K562 (cell line): ENCODE measurements at regions not wholly inside any gene's neighbourhood (a gene's known extent, or its start where the extent isn't known, plus 50 kb on each side); places are given as distances from the start of the nearest gene placed in this dataset.

Experiments used
- ATAC-seq: fragments of 200-7000 bp; cut with Tn5 transposase; 3 replicates; pipeline ENCODE4 v1.9.1; 2020; ENCODE audit warnings: moderate library complexity
- BruUV-seq: library from RNA; stranded (reverse); fragments of 400-500 nt; replicated peaks from 2 replicates; lab custom pipeline; 2021; lab: Mats Ljungman, UMichigan
- CTCF ChIA-PET: fragments of 300-600 bp; formaldehyde crosslinking; extraction: SDS; loops from one replicate; lab custom pipeline; 2021; ENCODE audit warnings: low intra/inter-chr PET ratio; lab: Yijun Ruan, JAX
- POLR2A ChIA-PET: fragments of 300-600, 350-650 bp; sonication (Branson Sonifier 250); formaldehyde crosslinking; extraction: SDS; loops from one replicate; lab custom pipeline; 2021; ENCODE audit warnings: antibody characterized with exemption, inconsistent platforms; lab: Yijun Ruan, JAX
- DNase-seq, 4 experiments: peaks; one replicate each; pipeline versions ENCODE4 v3.0.0 to v3.0.0-alpha.2; 2011 to 2018; ENCODE audit warnings: low spot score in 3 of 4, mixed read lengths in 3 of 4; ENCODE audit errors: extremely low read depth in 1 of 4
- FAIRE-seq: peaks from 2 replicates; lab custom pipeline; 2011; peaks lifted over from hg19 to GRCh38; lab: Jason Lieb, UNC
- H2AFZ ChIP-seq: 2 replicates; pipeline ENCODE4 v1.6.0; 2011; ENCODE audit warnings: low read depth, low read length, control low read depth, inconsistent platforms
- H3K27ac ChIP-seq: fragments of 200-600 bp; 3 replicates; pipeline ENCODE4 v1.8.0; 2011; ENCODE audit warnings: low read depth, mild to moderate bottlenecking, control low read depth, inconsistent platforms, low read length, moderate library complexity, mixed read lengths; ENCODE audit errors: extremely low read depth
- H3K27me3 ChIP-seq, 2 experiments: fragments of 300-600 bp in 1 of 2; 2 replicates in 1 of 2; 3 replicates in 1 of 2; pipeline versions ENCODE4 v1.6.0 to v1.8.0; 2011; ENCODE audit warnings: inconsistent platforms in 2 of 2, low read length in 2 of 2, mild to moderate bottlenecking in 1 of 2, mixed read lengths in 1 of 2, moderate library complexity in 1 of 2; ENCODE audit not compliant: control insufficient read depth in 2 of 2, insufficient read depth in 2 of 2
- H3K36me3 ChIP-seq: fragments of 300-600 bp; 3 replicates; pipeline ENCODE4 v1.8.0; 2011; ENCODE audit warnings: mild to moderate bottlenecking, low read length, inconsistent platforms; ENCODE audit not compliant: control insufficient read depth, insufficient read depth
- H3K4me1 ChIP-seq, 2 experiments: fragments of 200-600 bp in 1 of 2; replicated peaks in 1 of 2; 2 replicates in 1 of 2; 3 replicates in 1 of 2; pipeline versions ENCODE4 v1.5.1 to v1.8.0; 2011; ENCODE audit warnings: inconsistent platforms in 2 of 2, low read length in 2 of 2, mild to moderate bottlenecking in 1 of 2, mixed read lengths in 1 of 2, moderate library complexity in 1 of 2; ENCODE audit not compliant: control insufficient read depth in 2 of 2, insufficient read depth in 2 of 2
- H3K4me2 ChIP-seq: 2 replicates; pipeline ENCODE4 v1.6.1; 2011; ENCODE audit warnings: low read length, control low read depth, inconsistent platforms, mixed read lengths; ENCODE audit not compliant: insufficient read depth
- H3K4me3 ChIP-seq: fragments of 200-600 bp; sonication (generic), shearing (Covaris generic); 2 replicates; pipeline ENCODE4 v1.5.1; 2016; ENCODE audit warnings: control low read depth, inconsistent platforms
- H3K79me2 ChIP-seq: fragments of 200-600 bp; 3 replicates; pipeline ENCODE4 v1.8.0; 2011; ENCODE audit warnings: low read length, inconsistent platforms; ENCODE audit not compliant: control insufficient read depth, insufficient read depth
- H3K9ac ChIP-seq, 2 experiments: 2 replicates each; pipeline versions ENCODE4 v1.6.0 to v1.6.1; 2011; ENCODE audit warnings: low read depth in 2 of 2, low read length in 2 of 2, control low read depth in 1 of 2, inconsistent platforms in 1 of 2, mild to moderate bottlenecking in 1 of 2, mixed read lengths in 1 of 2; ENCODE audit not compliant: insufficient read depth in 1 of 2
- H3K9me1 ChIP-seq: one replicate; pipeline ENCODE4 v1.6.0; 2011; ENCODE audit warnings: inconsistent platforms, mild to moderate bottlenecking, low read length, moderate library complexity; ENCODE audit not compliant: control insufficient read depth, insufficient read depth
- H3K9me3 ChIP-seq: replicated peaks from 2 replicates; pipeline ENCODE4 v1.5.1; 2011; ENCODE audit warnings: low read depth, low read length, inconsistent platforms; ENCODE audit not compliant: control insufficient read depth, insufficient read depth
- H4K20me1 ChIP-seq: replicated peaks from 2 replicates; pipeline ENCODE4 v1.6.1; 2011; ENCODE audit warnings: low read length, inconsistent platforms, mixed read lengths; ENCODE audit not compliant: control insufficient read depth, insufficient read depth
- CUX1 ChIP-seq: fragments of 200-800 bp; sonication (Bioruptor generic); IDR thresholded peaks from 2 replicates; pipeline ENCODE4 v1.6.1; 2016; ENCODE audit warnings: missing genetic modification characterization, missing compliant biosample characterization
- WGBS: fragments of 100-300 bp; shearing (Covaris generic); methylation state at CpG from one replicate; pipeline ENCODE4 v1.1.6; 2016; ENCODE audit warnings: low coverage, mixed read lengths; ENCODE audit not compliant: insufficient coverage; ENCODE audit errors: missing lambda C conversion rate; 5-methylcytosine and 5-hydroxymethylcytosine counted together
- in situ Hi-C: fragments of 300-500 bp; cut with MboI; formaldehyde crosslinking; loops from 4 replicates; pipeline ENCODE4 v1.15.0; 2018; ENCODE audit warnings: inconsistent platforms, mixed read lengths
- intact Hi-C: fragments of 100-400 bp; cut with micrococcal nuclease; formaldehyde crosslinking; loops from 2 replicates; pipeline ENCODE4 v1.14.2; 2022

DNA sequence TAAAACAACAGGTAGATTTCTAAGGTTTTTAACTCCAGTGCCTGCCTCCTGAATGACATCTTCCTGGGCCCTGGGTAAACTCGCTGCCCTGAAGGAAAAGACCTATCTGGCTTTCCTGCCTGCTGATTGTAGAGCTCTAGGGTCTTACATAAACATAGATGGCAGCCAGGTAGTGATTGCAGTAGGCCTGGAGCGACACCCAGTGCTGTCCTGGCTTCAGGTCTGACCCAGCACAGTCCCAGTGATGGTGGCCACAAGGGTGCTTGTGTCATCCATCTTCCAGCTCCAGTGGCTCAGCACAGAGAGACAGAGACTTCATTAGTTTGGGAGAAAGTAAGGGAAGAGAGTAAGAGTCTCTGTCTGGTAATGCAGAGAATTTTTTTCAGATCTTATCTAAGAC is 542.9 kb upstream of the IMPG1 start:
- FAIRE-seq: no peak
- no peak overlapping the region for H3K4me3 ChIP-seq
- CTCF ChIA-PET: no interaction called here
- intact Hi-C loops (no loop called here), in situ Hi-C loops (no loop called here)
- H2AFZ ChIP-seq: no peak overlapping the region
- 0% methylated on average over 2 of the region's 2 CpGs for WGBS
- no peaks in the 10 kb centered on the region for H3K79me2 ChIP-seq
- POLR2A ChIA-PET: no interaction called here
- no peaks in the 10 kb centered on the region; the same call in 1 of the 2 replicates for H3K9me3 ChIP-seq
- no peak overlapping the region for H3K4me2 ChIP-seq
- no peaks in the 10 kb centered on the region for H3K9me1 ChIP-seq
- no peaks in the 10 kb centered on the region for H3K27me3 ChIP-seq
- H3K4me1 ChIP-seq: no peaks in the 10 kb centered on the region
- no TSS peak for BruUV-seq
- no peaks in the 10 kb centered on the region for H3K36me3 ChIP-seq
- no peaks in the 10 kb centered on the region for H4K20me1 ChIP-seq
- DNase-seq: no peak
- no peak for TF ChIP-seq CUX1
- H3K9ac ChIP-seq: no peak overlapping the region
- no peak for ATAC-seq
- no peak overlapping the region for H3K27ac ChIP-seq
